PC-3 (cell line): ENCODE measurements at regions not wholly inside any gene's neighbourhood (a gene's known extent, or its start where the extent isn't known, plus 50 kb on each side); places are given as distances from the start of the nearest gene placed in this dataset.

Source experiments
- CTCF ChIP-seq: fragments of 300-600 bp; sonication (generic); conservative IDR thresholded peaks from 2 replicates; pipeline ENCODE4 v1.5.1; 2017; ENCODE audit warnings: antibody characterized with exemption, low read depth, mild to moderate bottlenecking, low read length
- EZH2 ChIP-seq: fragments of 300-600 bp; sonication (generic); IDR thresholded peaks from one replicate; pipeline ENCODE4 v1.6.1; 2017; ENCODE audit warnings: antibody characterized with exemption, mild to moderate bottlenecking, low read length; ENCODE audit not compliant: unreplicated experiment

GRCh38 chr3:73874161-73874560, 249.4 kb upstream of the PDZRN3 start:
- TF ChIP-seq CTCF (no peak), EZH2 (no peak)
